K562 (cell line): ENCODE measurements at regions not wholly inside any gene's neighbourhood (a gene's known extent, or its start where the extent isn't known, plus 50 kb on each side); places are given as distances from the start of the nearest gene placed in this dataset.

Source experiments
- AFF4 ChIP-seq: sonication (generic); formaldehyde crosslinking; IDR thresholded peaks from 2 replicates; pipeline ENCODE4 v1.8.0; 2023; ENCODE audit warnings: mild to moderate bottlenecking, missing genetic modification reagents
- ATF1 ChIP-seq, 2 experiments: fragments of 450-650 bp in 1 of 2; IDR thresholded peaks; 2 replicates each; pipeline ENCODE4 v1.6.1; 2016; ENCODE audit warnings: missing compliant biosample characterization in 1 of 2, missing genetic modification characterization in 1 of 2
- C11orf30 ChIP-seq: fragments of 450-650 bp; IDR thresholded peaks from 2 replicates; pipeline ENCODE4 v1.6.1; 2016; ENCODE audit warnings: low read depth, mild to moderate bottlenecking
- CLOCK ChIP-seq: fragments of 250-450 bp; sonication (Bioruptor Pico); IDR thresholded peaks from 2 replicates; pipeline ENCODE4 v1.4.0; 2020; ENCODE audit warnings: mild to moderate bottlenecking, moderate library complexity, borderline replicate concordance
- CXXC5 ChIP-seq: fragments of 250-450 bp; sonication (Bioruptor Pico); IDR thresholded peaks from 2 replicates; pipeline ENCODE4 v1.8.0; 2022; ENCODE audit warnings: inconsistent platforms, mild to moderate bottlenecking, moderate library complexity
- FOXA3 ChIP-seq, 2 experiments: fragments of 450-650 bp in 1 of 2; sonication (generic) in 1 of 2; formaldehyde crosslinking; IDR thresholded peaks in 1 of 2; conservative IDR thresholded peaks in 1 of 2; 2 replicates each; pipeline versions ENCODE4 v1.4.0 to v1.8.0; 2020 to 2022; ENCODE audit warnings: mild to moderate bottlenecking in 2 of 2, missing genetic modification reagents in 1 of 2
- FUS ChIP-seq: fragments of 200-400 bp; formaldehyde crosslinking; optimal IDR thresholded peaks from 2 replicates; pipeline ENCODE3; 2017; ENCODE audit warnings: low read depth, low read length
- KLF13 ChIP-seq: fragments of 450-650 bp; IDR thresholded peaks from 2 replicates; pipeline ENCODE4 v1.6.1; 2016; ENCODE audit warnings: missing genetic modification characterization, low read depth, mild to moderate bottlenecking, missing compliant biosample characterization, moderate library complexity, borderline replicate concordance
- MCM2 ChIP-seq: fragments of 450-650 bp; IDR thresholded peaks from 2 replicates; pipeline ENCODE4 v1.6.1; 2017; ENCODE audit warnings: low read depth, mild to moderate bottlenecking
- MEF2A ChIP-seq: IDR thresholded peaks from 2 replicates; pipeline ENCODE4 v1.6.1; 2011; ENCODE audit warnings: low read depth, mild to moderate bottlenecking, low read length, moderate library complexity; ENCODE audit not compliant: control insufficient read depth
- TAF7 ChIP-seq: fragments of 450-650 bp; IDR thresholded peaks from 2 replicates; pipeline ENCODE4 v1.6.1; 2016; ENCODE audit warnings: missing genetic modification characterization, missing compliant biosample characterization
- ZBTB2 ChIP-seq: fragments of 450-650 bp; IDR thresholded peaks from 2 replicates; pipeline ENCODE4 v1.6.1; 2016; ENCODE audit warnings: antibody characterized with exemption
- ZNF277 ChIP-seq: fragments of 250-450 bp; sonication (Bioruptor Pico); IDR thresholded peaks from 2 replicates; pipeline ENCODE4 v1.8.0; 2022; ENCODE audit warnings: inconsistent platforms, mild to moderate bottlenecking, moderate library complexity, borderline replicate concordance
- ZNF316 ChIP-seq: fragments of 450-650 bp; IDR thresholded peaks from 2 replicates; pipeline ENCODE4 v1.6.1; 2016
- ZNF57 ChIP-seq: fragments of 450-650 bp; formaldehyde crosslinking; IDR thresholded peaks from 2 replicates; pipeline ENCODE4 v1.4.0; 2020; ENCODE audit warnings: mild to moderate bottlenecking, moderate library complexity
- TF ChIP-seq, protein P1 (sequence below): fragments of 250-450 bp; sonication (Bioruptor Pico); IDR thresholded peaks from 2 replicates; pipeline ENCODE4 v1.8.0; 2021; ENCODE audit warnings: moderate library complexity, mild to moderate bottlenecking, inconsistent platforms
- TF ChIP-seq, protein P2 (sequence below): fragments of 450-650 bp; formaldehyde crosslinking; IDR thresholded peaks from 2 replicates; pipeline ENCODE4 v1.4.0; 2022; ENCODE audit warnings: missing genetic modification characterization

GRCh38 chr6:14477559-14477958, 360.0 kb downstream of the CD83 start (continued):
- TF ChIP-seq ZNF277 (CRISPR knock-in tag) (no peak), AFF4 (CRISPR knock-in tag) (no peak), ZNF57 (CRISPR knock-in tag) (no peak), CLOCK (no peak), CXXC5 (CRISPR knock-in tag) (no peak), ZNF316 (peak; percentile 47; the same call in 1 of the 2 replicates), TAF7 (tag) (no peak), ATF1 (CRISPR knock-in tag; IDR thresholded peaks at IDR 0.05) (no peak), ATF1 (tag; IDR thresholded peaks at IDR 0.05) (peak; percentile 44), FUS (no peak), MCM2 (no peak), ZBTB2 (no peak), KLF13 (no peak), FOXA3 (CRISPR knock-in tag; conservative IDR thresholded peaks at IDR 0.05 in 1 of 2, IDR thresholded peaks at IDR 0.05 in 1 of 2) (no peak), MEF2A (no peak), C11orf30 (no peak)
- TF ChIP-seq, protein P1, sequence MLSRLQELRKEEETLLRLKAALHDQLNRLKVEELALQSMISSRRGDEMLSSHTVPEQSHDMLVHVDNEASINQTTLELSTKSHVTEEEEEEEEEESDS (CRISPR knock-in tag): no peak
- TF ChIP-seq, protein P2, sequence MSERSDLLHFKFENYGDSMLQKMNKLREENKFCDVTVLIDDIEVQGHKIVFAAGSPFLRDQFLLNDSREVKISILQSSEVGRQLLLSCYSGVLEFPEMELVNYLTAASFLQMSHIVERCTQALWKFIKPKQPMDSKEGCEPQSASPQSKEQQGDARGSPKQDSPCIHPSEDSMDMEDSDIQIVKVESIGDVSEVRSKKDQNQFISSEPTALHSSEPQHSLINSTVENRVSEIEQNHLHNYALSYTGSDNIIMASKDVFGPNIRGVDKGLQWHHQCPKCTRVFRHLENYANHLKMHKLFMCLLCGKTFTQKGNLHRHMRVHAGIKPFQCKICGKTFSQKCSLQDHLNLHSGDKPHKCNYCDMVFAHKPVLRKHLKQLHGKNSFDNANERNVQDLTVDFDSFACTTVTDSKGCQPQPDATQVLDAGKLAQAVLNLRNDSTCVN (CRISPR knock-in tag): no peak
